Iris pigment epithelial cell (primary cell): ENCODE measurements at regions not wholly inside any gene's neighbourhood (a gene's known extent, or its start where the extent isn't known, plus 50 kb on each side); places are given as distances from the start of the nearest gene placed in this dataset.
A peak's percentile ranks its signal among the peaks of the same experiment; 100 is the strongest.
"Not testable (repeated sequence)": the region's sequence is repeated elsewhere in the genome, so short reads cannot be mapped to it uniquely, and the experiment has no call there.

Experiments
- DNase-seq: peaks from one replicate; pipeline ENCODE4 v3.0.0-alpha.2; 2011; ENCODE audit warnings: low read depth

GRCh38 chrX:150212672-150213480 is 150.2 kb upstream of the MAMLD1 start:
- DNase-seq, result no peak

GRCh38 chrX:150213481-150214030 is 149.6 kb upstream of the MAMLD1 start:
- no peak for DNase-seq

- DNase-seq, result not testable (repeated sequence)
These were observed 147.1 kb upstream of the MAMLD1 start for GRCh38 chrX:150216000-150216399.

GRCh38 chrX:150216716-150217115 is 146.4 kb upstream of the MAMLD1 start:
- no peak for DNase-seq

- DNase-seq, result no peak
These were observed 145.5 kb upstream of the MAMLD1 start for GRCh38 chrX:150217609-150218008.

- DNase-seq, result no peak
These were observed 143.5 kb upstream of the MAMLD1 start for GRCh38 chrX:150219374-150220185.

GRCh38 chrX:150223176-150224015 is 139.7 kb upstream of the MAMLD1 start:
- DNase-seq, result no peak

GRCh38 chrX:150224676-150225075 is 138.4 kb upstream of the MAMLD1 start:
- DNase-seq, result no peak

GRCh38 chrX:150225266-150225665 is 137.9 kb upstream of the MAMLD1 start:
- DNase-seq, result no peak

- DNase-seq, result no peak
These were observed 137.4 kb upstream of the MAMLD1 start for GRCh38 chrX:150225756-150226155.

GRCh38 chrX:150226223-150226965 is 136.7 kb upstream of the MAMLD1 start:
- no peak for DNase-seq

GRCh38 chrX:150227321-150227860 is 135.7 kb upstream of the MAMLD1 start:
- no peak for DNase-seq

GRCh38 chrX:150227873-150228410 is 135.2 kb upstream of the MAMLD1 start:
- no peak for DNase-seq

GRCh38 chrX:150228431-150228830 is 134.7 kb upstream of the MAMLD1 start:
- DNase-seq, result no peak

GRCh38 chrX:150229030-150229429 is 134.1 kb upstream of the MAMLD1 start:
- no peak for DNase-seq

GRCh38 chrX:150229481-150229880 is 133.6 kb upstream of the MAMLD1 start:
- DNase-seq, result no peak

- not testable (repeated sequence) for DNase-seq
These were observed 132.2 kb upstream of the MAMLD1 start for GRCh38 chrX:150230952-150231351.

GRCh38 chrX:150231368-150231767 is 131.7 kb upstream of the MAMLD1 start:
- DNase-seq, result not testable (repeated sequence)

- not testable (repeated sequence) for DNase-seq
These were observed 130.9 kb upstream of the MAMLD1 start for GRCh38 chrX:150232222-150232621.

- peak; percentile 35 for DNase-seq
These were observed 129.0 kb upstream of the MAMLD1 start for GRCh38 chrX:150234126-150234525.

GRCh38 chrX:150236327-150236726 is 126.8 kb upstream of the MAMLD1 start:
- peak; percentile 8 for DNase-seq
